ENCODE measurements at regions not wholly inside any gene's neighbourhood (a gene's known extent, or its start where the extent isn't known, plus 50 kb on each side); places are given as distances from the start of the nearest gene placed in this dataset.

DNA sequence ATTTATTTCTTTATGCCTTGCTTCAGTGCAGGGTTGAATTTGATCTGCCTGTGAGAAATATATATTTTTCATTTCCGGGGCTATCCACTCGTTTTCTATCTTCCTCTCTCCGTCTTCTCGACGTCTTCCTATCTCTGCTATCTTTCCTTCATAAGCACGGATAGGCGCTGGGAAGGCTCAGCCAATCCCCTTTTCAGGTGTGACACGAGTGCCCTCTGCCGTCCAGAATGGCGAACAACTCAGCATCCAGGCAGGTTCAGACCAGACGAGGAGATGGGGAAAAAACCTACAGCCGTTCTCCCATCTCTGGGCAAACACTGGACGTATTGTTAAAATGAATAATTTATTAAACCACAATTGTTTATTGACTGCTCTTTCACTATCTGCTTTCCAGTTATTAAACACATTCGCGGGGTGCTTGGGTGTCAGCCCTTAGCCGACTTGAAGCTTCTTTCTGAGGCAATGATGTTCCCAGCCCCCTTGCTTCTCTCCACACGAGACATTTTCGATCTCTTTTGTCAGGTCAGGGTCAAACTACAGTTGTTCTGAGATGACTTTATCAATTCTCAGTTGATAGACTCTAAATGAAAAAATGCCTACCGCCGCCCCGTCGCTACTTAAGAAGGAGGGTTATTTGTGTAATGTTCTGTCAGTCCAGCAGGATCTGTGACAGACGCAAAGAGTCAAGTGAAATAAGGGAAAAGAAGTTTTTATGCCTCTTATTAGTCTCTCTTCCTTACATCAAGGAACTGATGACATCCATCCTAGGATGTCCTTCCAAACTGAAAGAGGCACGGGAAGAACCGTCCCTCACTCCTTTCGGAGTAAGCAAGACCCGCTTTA lies 96.3 kb upstream of the NOCT start:
- ChIA-PET POLR2A (no interaction called here), CTCF (interaction anchor here (0.6 to 1.0 kb wide), 2 partner anchors 48 to 191 kb away, joined by 3 to 5 read pairs; no protein-coding TSS in a partner anchor)
- peak; percentile 73 for ATAC-seq
- intact Hi-C loops (cut with DNase I, micrococcal nuclease), result loop anchor here (2.0 to 5.0 kb wide), 3 partner anchors 49 to 239 kb away; no protein-coding TSS in a partner anchor
- Mint-ChIP-seq H3K27ac (no peak overlapping the region), H3K9me3 (ENCODE audit: low read depth) (no peaks in the 10 kb centered on the region), H3K4me3 (no peak overlapping the region), H3K4me1 (peaks cover 2% of the 10 kb centered on the region), H3K36me3 (ENCODE audit: low read depth) (no peaks in the 10 kb centered on the region), H3K27me3 (peaks cover 12% of the 10 kb centered on the region)
- DNase-seq, result peak; percentile 74

DNA sequence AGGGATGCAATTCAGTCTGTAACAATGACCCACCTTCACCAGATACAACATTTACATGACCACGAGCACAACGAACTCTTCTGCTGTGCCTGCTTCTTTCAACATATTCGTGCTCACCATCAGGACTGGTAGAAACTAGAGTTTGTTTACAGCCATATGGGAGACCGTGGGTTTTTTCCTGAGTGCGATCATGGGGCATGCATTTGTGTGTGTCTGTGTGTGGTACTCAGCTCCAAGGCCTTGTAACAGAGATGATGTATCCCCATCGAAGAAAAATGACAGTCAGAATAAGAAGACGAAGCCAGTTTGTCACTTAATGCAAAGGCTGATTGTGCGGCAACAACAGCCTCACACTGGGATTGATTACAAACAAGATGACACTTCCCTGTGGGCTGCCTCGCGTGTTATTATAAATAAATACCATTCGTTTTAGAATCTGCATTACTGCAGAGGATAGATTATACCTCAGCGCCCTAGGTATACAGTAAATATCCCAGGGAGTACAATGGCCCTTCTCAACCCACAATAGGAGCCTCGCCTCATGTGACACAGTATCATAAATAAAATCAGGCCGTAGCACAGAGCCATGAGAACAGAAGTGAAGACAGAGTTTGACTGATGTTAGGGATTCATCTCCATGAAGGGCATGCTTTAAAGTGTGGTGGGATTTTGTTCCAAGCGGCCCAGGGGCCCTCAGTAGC lies 97.3 kb upstream of the NOCT start:
- H3K27me3 Mint-ChIP-seq, result peaks cover 12% of the 10 kb centered on the region
- intact Hi-C loops (cut with DNase I, micrococcal nuclease), result loop anchor here (2.0 to 5.0 kb wide), 3 partner anchors 48 to 238 kb away; no protein-coding TSS in a partner anchor
- ATAC-seq (no peak), DNase-seq (no peak)
- no peak overlapping the region for H3K4me3 Mint-ChIP-seq
- peaks cover 2% of the 10 kb centered on the region for H3K4me1 Mint-ChIP-seq
- no peak overlapping the region for H3K27ac Mint-ChIP-seq
- H3K36me3 Mint-ChIP-seq (ENCODE audit: low read depth), result no peaks in the 10 kb centered on the region
- H3K9me3 Mint-ChIP-seq (ENCODE audit: low read depth), result no peaks in the 10 kb centered on the region
- CTCF ChIA-PET, result interaction anchor here (0.6 kb wide), 1 partner anchor 192 kb away, joined by 3 read pairs; no protein-coding TSS in a partner anchor
- POLR2A ChIA-PET, result no interaction called here

DNA sequence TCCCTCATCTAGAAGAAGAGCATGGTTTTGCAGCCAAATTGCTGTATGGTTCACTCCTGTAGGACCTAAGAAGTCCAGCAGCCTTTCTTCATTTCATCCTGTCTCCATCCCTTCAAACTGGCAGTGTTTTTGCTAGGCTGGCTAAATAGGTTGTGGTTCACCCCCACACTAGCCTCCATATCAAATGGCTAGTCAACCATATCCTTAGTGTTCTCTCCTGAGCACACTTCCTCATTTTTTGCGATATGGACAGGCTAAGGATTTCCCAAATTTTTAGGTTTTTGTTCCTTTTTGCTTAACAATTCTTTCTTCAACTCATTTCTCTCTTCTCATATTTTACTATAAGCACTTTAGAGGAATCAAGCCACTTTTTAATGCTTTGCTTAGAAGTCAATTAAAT lies 98.8 kb upstream of the NOCT start:
- no peaks in the 10 kb centered on the region for H3K36me3 Mint-ChIP-seq (ENCODE audit: low read depth)
- POLR2A ChIA-PET, result no interaction called here
- ATAC-seq (no peak), DNase-seq (no peak)
- CTCF ChIA-PET, result interaction anchor here (0.5 to 1.4 kb wide), 2 partner anchors 12 to 21 kb away, joined by 3 to 4 read pairs; no protein-coding TSS in a partner anchor
- peaks cover 2% of the 10 kb centered on the region for H3K4me1 Mint-ChIP-seq
- intact Hi-C loops (cut with DNase I, micrococcal nuclease), result loop anchor here in 1 of 2 experiments (5.0 kb wide), 1 partner anchor 234 kb away; no protein-coding TSS in a partner anchor
- no peak overlapping the region for H3K27ac Mint-ChIP-seq
- H3K4me3 Mint-ChIP-seq, result no peak overlapping the region
- no peaks in the 10 kb centered on the region for H3K9me3 Mint-ChIP-seq (ENCODE audit: low read depth)
- H3K27me3 Mint-ChIP-seq, result peaks cover 12% of the 10 kb centered on the region

DNA sequence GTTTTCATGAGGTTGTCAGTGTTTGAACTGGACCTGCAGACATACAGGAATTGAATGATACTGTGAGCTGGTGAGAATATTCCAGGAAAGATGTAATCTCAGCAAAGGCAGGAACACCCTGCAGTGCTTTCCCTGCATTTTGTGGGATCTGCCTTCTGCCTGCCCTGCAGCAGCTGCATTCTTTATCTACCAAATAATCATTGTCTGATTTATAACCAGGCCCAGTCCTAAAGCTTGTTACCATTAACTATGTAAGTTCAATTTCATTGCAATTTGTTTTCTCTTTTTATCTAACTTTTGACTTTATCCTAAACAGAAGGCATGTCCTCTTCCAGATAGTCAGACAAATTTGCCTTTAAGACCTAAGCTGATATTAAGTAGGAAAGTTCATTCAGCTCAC lies 99.8 kb upstream of the NOCT start:
- Mint-ChIP-seq H3K36me3 (ENCODE audit: low read depth) (no peaks in the 10 kb centered on the region), H3K27ac (no peak overlapping the region), H3K9me3 (ENCODE audit: low read depth) (no peaks in the 10 kb centered on the region), H3K4me3 (no peak overlapping the region), H3K4me1 (peaks cover 2% of the 10 kb centered on the region), H3K27me3 (peaks cover 12% of the 10 kb centered on the region)
- CTCF ChIA-PET, result interaction anchor here (1.4 kb wide), 1 partner anchor 11 kb away, joined by 4 read pairs; no protein-coding TSS in a partner anchor
- DNase-seq, result no peak
- ATAC-seq, result no peak
- intact Hi-C loops (cut with DNase I, micrococcal nuclease), result loop anchor here in 1 of 2 experiments (5.0 kb wide), 1 partner anchor 233 kb away; no protein-coding TSS in a partner anchor
- POLR2A ChIA-PET, result interaction anchor here (0.7 kb wide), 1 partner anchor 262 kb away, joined by 5 read pairs; no protein-coding TSS in a partner anchor

DNA sequence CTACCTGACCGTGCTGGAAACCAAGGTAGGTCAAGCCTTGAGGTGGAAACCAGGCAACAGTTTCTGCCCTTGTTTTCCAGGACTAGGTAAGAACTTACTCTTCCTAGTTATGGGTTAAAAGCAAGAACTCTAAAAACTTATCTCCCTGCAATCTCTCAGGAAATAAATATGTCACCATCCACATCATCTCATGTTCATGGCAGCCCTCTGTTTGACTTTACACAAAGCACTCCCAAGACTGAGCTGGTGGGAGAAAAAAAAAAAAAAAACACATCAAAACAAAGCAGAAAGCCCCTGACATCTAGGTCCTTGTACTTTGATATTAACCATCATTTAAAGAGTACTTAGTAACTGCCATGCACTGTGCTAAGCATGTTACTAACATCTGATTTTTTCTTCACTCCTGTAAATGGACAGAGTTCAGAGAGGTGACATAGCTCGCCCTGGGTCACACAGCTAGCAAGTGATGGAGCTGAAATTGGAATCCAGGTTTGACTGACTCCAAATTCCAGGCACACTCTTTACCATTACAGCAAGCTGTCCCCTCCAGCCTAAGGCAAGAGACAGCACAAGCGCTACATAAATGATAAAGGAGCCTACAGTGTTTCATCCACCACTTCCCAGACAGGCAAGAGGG lies 102.8 kb upstream of the NOCT start:
- Mint-ChIP-seq H3K4me1 (no peaks in the 10 kb centered on the region), H3K36me3 (ENCODE audit: low read depth) (no peaks in the 10 kb centered on the region), H3K27me3 (peaks cover 2% of the 10 kb centered on the region), H3K27ac (no peak overlapping the region), H3K9me3 (ENCODE audit: low read depth) (no peaks in the 10 kb centered on the region), H3K4me3 (no peak overlapping the region)
- ATAC-seq (no peak), DNase-seq (no peak)
- CTCF ChIA-PET, result interaction anchor here (1.1 kb wide), 1 partner anchor 25 kb away, joined by 3 read pairs; no protein-coding TSS in a partner anchor
- POLR2A ChIA-PET, result no interaction called here
- intact Hi-C loops (cut with DNase I, micrococcal nuclease), result no loop called here

DNA sequence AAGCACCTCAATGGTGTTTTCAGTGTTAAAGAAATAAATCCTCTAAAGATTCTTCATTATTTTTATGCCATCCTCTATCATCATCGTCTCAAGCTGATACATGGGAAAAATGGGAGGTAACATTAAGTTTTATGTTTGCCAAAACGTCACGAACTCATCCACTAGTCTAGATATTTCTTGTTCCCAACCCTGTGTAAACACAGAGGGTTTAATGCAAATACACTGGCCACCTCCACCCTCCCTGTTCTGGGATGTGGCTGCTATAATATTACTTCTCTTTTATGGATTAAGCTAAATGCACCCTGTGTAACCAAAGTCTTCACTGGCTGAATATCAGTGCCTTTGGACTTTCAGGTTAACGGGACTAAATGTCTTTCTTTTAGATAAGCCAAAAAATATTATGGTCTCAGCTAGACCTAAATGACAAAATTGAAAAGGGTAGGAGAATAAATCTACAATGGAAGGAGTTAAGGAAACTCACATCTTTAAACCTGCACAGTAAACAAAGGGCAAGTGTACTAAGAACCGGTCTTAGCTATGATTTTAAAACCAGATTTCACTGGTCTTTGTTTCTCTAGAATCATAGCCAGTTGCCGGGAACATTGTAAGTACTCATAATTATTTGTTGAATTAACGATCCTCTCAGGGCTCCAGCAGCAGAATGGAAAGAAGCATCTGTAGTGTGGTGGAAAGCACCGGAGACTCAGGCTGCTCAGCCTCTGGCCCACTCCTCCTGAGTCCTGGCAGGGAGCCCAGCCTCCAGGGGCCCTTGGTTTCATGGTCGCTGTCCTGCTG lies 103.5 kb upstream of the NOCT start:
- H3K4me3 Mint-ChIP-seq, result no peak overlapping the region
- H3K9me3 Mint-ChIP-seq (ENCODE audit: low read depth), result no peaks in the 10 kb centered on the region
- intact Hi-C loops (cut with DNase I, micrococcal nuclease), result no loop called here
- ATAC-seq (no peak), DNase-seq (no peak)
- H3K4me1 Mint-ChIP-seq, result no peaks in the 10 kb centered on the region
- ChIA-PET POLR2A (no interaction called here), CTCF (interaction anchor here (0.6 to 1.0 kb wide), 2 partner anchors 9 to 12 kb away, joined by 3 to 5 read pairs; no protein-coding TSS in a partner anchor)
- no peak overlapping the region for H3K27ac Mint-ChIP-seq
- no peaks in the 10 kb centered on the region for H3K36me3 Mint-ChIP-seq (ENCODE audit: low read depth)
- peaks cover 3% of the 10 kb centered on the region for H3K27me3 Mint-ChIP-seq

DNA sequence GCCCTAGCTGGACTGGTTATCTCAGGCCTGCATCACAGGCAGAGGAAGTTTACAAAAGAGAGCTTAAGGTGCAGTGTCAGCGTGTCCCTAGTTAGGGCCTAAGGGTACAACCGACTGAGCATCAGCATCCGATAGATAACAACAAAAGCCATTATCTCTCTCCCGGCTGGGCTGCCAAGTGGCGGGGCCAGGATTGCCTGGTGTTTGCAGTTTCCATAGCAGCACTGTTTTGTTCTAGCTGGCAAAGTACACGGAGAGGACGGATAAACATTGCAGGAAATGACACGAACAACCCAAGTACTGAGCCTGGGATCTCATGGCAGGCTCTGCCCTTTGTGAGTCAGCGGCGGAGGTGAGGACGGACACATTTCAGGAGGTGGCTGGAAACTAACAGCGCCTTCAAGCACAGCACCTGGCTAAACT lies 104.7 kb upstream of the NOCT start:
- DNase-seq, result no peak
- Mint-ChIP-seq H3K4me1 (no peaks in the 10 kb centered on the region), H3K27me3 (peaks cover 1% of the 10 kb centered on the region), H3K9me3 (ENCODE audit: low read depth) (no peaks in the 10 kb centered on the region), H3K27ac (no peak overlapping the region), H3K36me3 (ENCODE audit: low read depth) (no peaks in the 10 kb centered on the region), H3K4me3 (no peak overlapping the region)
- ChIA-PET POLR2A (no interaction called here), CTCF (no interaction called here)
- no peak for ATAC-seq
- intact Hi-C loops (cut with DNase I, micrococcal nuclease), result no loop called here

DNA sequence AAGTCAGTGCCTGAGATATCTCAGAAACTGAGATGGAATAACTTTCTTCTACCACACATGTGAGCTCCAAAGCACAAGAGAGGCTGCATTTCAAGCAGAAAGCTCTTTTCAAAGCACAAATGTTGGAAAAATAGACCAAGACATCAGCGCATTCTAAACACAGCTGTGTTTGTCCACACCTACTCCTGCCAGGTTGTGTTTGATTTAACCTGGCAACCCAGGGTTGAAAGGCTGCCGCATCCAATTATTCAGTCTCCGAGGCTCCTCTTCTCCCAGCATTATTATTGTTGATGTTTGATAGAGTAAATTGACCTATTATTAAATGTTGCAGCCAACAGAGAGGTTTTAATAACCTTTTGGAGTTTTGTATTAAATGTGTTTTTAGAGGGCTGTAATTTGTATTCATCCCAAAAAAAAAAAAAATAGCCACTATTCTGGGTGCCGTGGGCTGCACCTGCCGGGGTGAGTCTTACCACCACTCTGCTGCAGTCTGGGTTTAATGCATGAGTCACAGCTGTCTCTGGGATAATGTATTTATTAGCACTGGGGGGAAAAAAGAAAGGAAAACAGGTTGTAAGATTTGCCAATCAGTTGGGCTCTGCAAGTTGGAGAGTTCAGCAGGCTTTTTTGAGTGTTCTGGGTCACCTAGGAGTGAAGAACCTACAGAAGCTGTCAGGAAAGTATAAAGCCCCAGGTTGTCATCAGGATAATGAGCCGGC lies 105.2 kb upstream of the NOCT start:
- Mint-ChIP-seq H3K4me3 (no peak overlapping the region), H3K4me1 (no peaks in the 10 kb centered on the region), H3K27me3 (peaks cover 1% of the 10 kb centered on the region), H3K36me3 (ENCODE audit: low read depth) (no peaks in the 10 kb centered on the region), H3K27ac (no peak overlapping the region), H3K9me3 (ENCODE audit: low read depth) (no peaks in the 10 kb centered on the region)
- ChIA-PET CTCF (interaction anchor here (1.6 kb wide), 1 partner anchor 39 kb away, joined by 6 read pairs; no protein-coding TSS in a partner anchor), POLR2A (no interaction called here)
- intact Hi-C loops (cut with DNase I, micrococcal nuclease), result no loop called here
- ATAC-seq (no peak), DNase-seq (no peak)

DNA sequence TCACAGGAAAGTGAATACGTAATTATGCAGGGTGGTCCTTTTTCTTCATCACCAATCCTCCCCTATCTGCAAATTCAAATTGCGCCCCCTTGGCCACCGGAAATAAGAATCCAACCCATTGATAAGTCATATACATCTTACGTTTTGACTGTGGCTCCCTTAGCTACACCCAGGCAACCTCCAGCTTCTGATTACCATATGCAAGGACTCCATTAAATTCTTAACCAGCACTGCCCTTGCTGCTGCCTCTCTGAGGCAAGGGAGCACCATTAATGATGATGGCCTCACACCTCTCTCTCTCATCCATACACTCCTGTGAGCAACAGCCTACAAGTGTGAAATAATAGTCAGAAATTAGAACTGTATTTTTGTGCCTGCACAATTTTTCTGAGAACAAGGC lies 106.0 kb upstream of the NOCT start:
- ChIA-PET POLR2A (no interaction called here), CTCF (interaction anchor here (1.6 kb wide), 1 partner anchor 39 kb away, joined by 6 read pairs; no protein-coding TSS in a partner anchor)
- ATAC-seq (no peak), DNase-seq (no peak)
- intact Hi-C loops (cut with DNase I, micrococcal nuclease), result no loop called here
- no peaks in the 10 kb centered on the region for H3K9me3 Mint-ChIP-seq (ENCODE audit: low read depth)
- H3K36me3 Mint-ChIP-seq (ENCODE audit: low read depth), result no peaks in the 10 kb centered on the region
- H3K27ac Mint-ChIP-seq, result no peak overlapping the region
- H3K27me3 Mint-ChIP-seq, result peaks cover 1% of the 10 kb centered on the region
- no peaks in the 10 kb centered on the region for H3K4me1 Mint-ChIP-seq
- no peak overlapping the region for H3K4me3 Mint-ChIP-seq

DNA sequence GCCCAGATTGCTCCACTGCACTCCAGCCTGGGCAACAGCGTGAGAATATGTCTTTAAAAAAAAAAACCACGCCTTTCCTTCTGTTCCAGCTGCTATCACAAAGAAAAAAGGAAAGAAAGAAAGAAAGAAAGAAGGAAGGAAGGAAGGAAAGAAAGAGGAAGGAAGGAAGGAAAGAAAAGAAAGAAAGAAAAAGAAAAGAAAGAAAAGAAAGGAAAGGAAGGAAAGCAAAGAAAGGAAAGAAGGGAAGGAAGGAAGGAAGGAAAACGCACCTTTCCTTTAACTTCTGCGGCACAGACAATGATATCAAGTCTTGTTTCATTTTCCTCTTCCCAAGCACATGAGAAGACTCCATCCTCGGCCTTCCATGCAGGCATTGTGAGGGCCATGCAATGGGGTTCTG lies 107.4 kb upstream of the NOCT start:
- no peaks in the 10 kb centered on the region for H3K9me3 Mint-ChIP-seq (ENCODE audit: low read depth)
- no peak for ATAC-seq
- ChIA-PET CTCF (interaction anchor here (0.6 kb wide), 1 partner anchor 117 kb away, joined by 3 read pairs; no protein-coding TSS in a partner anchor), POLR2A (interaction anchor here (0.6 kb wide), 1 partner anchor 666 kb away, joined by 4 read pairs; the partner anchor contains the start of gene SLC7A11)
- H3K4me3 Mint-ChIP-seq, result no peak overlapping the region
- H3K27ac Mint-ChIP-seq, result no peak overlapping the region
- intact Hi-C loops (cut with DNase I, micrococcal nuclease), result no loop called here
- H3K27me3 Mint-ChIP-seq, result peaks cover 1% of the 10 kb centered on the region
- DNase-seq, result no peak
- no peaks in the 10 kb centered on the region for H3K36me3 Mint-ChIP-seq (ENCODE audit: low read depth)
- no peaks in the 10 kb centered on the region for H3K4me1 Mint-ChIP-seq
